Tibial nerve (tissue), 4 donors: ENCODE measurements at regions not wholly inside any gene's neighbourhood (a gene's known extent, or its start where the extent isn't known, plus 50 kb on each side); places are given as distances from the start of the nearest gene placed in this dataset.

Experiments
- DNase-seq, 2 donors: peaks; one replicate each; pipeline ENCODE4 v3.0.0-alpha.2; 2019; ENCODE audit warnings: low spot score in 2 of 2
- H3K27ac ChIP-seq, 4 donors: fragments of 200-600 bp; sonication (generic) in 3 of 4; one replicate each; pipeline ENCODE4 v1.5.1; 2017 to 2019; ENCODE audit warnings: mild to moderate bottlenecking in 1 of 4
- H3K27me3 ChIP-seq, 2 donors: fragments of 200-600 bp; sonication (generic) in 1 of 2; one replicate each; pipeline versions ENCODE4 v1.5.1 to v1.6.0; 2017 to 2019
- H3K36me3 ChIP-seq, 3 donors: fragments of 200-600 bp; sonication (generic); one replicate each; pipeline ENCODE4 v1.5.1; 2018 to 2019
- H3K4me1 ChIP-seq, 4 donors: fragments of 200-600 bp; sonication (generic) in 3 of 4; one replicate each; pipeline ENCODE4 v1.5.1; 2017 to 2019
- H3K4me3 ChIP-seq, 4 donors: fragments of 200-600 bp; sonication (generic) in 3 of 4; one replicate each; pipeline ENCODE4 v1.5.1; 2017 to 2019; ENCODE audit warnings: mild to moderate bottlenecking in 1 of 4, moderate library complexity in 1 of 4
- H3K9me3 ChIP-seq, 4 donors: fragments of 200-600 bp; sonication (generic) in 3 of 4; one replicate each; pipeline ENCODE4 v1.5.1; 2017 to 2019
- EP300 ChIP-seq, 2 donors: sonication (generic); formaldehyde crosslinking; IDR thresholded peaks; one replicate each; pipeline ENCODE4 v1.6.1; 2017; ENCODE audit warnings: antibody characterized with exemption in 2 of 2, mild to moderate bottlenecking in 1 of 2
- POLR2A ChIP-seq, 2 donors: fragments of 450-650 bp; IDR thresholded peaks; one replicate each; pipeline ENCODE4 v1.6.1; 2017; ENCODE audit warnings: antibody characterized with exemption in 2 of 2, mild to moderate bottlenecking in 2 of 2, moderate library complexity in 2 of 2
- WGBS, 2 donors: methylation state at CpG; one replicate each; pipeline ENCODE4 v1.1.5; 2018; 5-methylcytosine and 5-hydroxymethylcytosine counted together
- TF ChIP-seq, protein P1 (sequence below), 5 experiments: fragments of 200-600 bp in 3 of 5; fragments of 450-650 bp in 2 of 5; sonication (generic) in 3 of 5; IDR thresholded peaks; one replicate each; pipeline ENCODE4 v1.5.1; 2016 to 2019; ENCODE audit warnings: antibody characterized with exemption in 5 of 5, mild to moderate bottlenecking in 3 of 5, moderate library complexity in 2 of 5

DNA sequence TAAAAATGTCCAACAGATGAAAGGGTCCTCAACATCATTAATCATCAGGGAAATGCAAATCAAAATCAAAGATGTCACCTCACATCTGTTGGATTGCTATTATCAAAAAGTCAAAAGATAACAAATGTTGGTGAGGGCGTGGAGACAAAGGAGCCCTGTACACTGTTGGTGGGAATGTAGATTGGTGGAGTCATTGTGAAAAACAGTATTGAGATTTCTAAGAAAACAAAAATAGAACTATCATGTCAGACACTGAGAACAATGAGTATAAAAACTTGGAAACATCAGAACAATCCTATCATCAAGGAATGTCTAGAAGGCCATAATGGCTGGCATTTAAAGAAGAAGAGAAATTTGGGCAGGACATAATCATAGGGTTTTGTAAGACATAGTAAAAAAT lies 209.2 kb upstream of the PTGFR start:
- H3K9me3 ChIP-seq, result no peaks in the 10 kb centered on the region
- H3K27me3 ChIP-seq, result no peaks in the 10 kb centered on the region
- peaks cover 0 to 8% (median 0%) of the 10 kb centered on the region in 4 donors for H3K4me1 ChIP-seq
- TF ChIP-seq EP300 (IDR thresholded peaks at IDR 0.05) (no peak), POLR2A (IDR thresholded peaks at IDR 0.05) (no peak)
- TF ChIP-seq, protein P1, sequence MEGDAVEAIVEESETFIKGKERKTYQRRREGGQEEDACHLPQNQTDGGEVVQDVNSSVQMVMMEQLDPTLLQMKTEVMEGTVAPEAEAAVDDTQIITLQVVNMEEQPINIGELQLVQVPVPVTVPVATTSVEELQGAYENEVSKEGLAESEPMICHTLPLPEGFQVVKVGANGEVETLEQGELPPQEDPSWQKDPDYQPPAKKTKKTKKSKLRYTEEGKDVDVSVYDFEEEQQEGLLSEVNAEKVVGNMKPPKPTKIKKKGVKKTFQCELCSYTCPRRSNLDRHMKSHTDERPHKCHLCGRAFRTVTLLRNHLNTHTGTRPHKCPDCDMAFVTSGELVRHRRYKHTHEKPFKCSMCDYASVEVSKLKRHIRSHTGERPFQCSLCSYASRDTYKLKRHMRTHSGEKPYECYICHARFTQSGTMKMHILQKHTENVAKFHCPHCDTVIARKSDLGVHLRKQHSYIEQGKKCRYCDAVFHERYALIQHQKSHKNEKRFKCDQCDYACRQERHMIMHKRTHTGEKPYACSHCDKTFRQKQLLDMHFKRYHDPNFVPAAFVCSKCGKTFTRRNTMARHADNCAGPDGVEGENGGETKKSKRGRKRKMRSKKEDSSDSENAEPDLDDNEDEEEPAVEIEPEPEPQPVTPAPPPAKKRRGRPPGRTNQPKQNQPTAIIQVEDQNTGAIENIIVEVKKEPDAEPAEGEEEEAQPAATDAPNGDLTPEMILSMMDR (IDR thresholded peaks at IDR 0.05), result no peak
- no peak for DNase-seq
- no peak overlapping the region for H3K27ac ChIP-seq
- H3K36me3 ChIP-seq, result no peaks in the 10 kb centered on the region
- H3K4me3 ChIP-seq, result no peak overlapping the region
- 75 to 82% methylated on average over 1 of the region's 1 CpG for WGBS, 2 donors

DNA sequence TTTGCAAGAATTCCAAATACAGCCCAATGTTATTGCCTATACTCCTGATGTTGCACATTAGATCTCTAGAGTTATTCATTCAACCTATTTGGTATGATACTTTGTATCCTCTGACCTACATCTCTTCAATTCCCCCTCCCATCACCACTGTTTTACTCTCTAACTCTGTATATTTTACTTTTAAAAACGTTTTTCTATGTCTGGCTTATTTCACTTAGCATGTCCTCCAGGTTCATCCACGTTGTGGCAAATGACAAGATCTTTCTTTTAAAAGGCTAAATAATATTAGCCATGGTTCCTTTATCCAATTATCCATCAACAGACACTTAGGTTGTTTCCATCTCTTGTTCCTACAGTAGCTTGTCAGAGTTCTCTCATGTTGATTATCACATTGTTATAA lies 207.1 kb upstream of the PTGFR start:
- no peak overlapping the region for H3K27ac ChIP-seq
- 41 to 46% methylated on average over 2 of the region's 2 CpGs for WGBS, 2 donors
- no peak for TF ChIP-seq POLR2A (IDR thresholded peaks at IDR 0.05)
- TF ChIP-seq, protein P1 (IDR thresholded peaks at IDR 0.05), result no peak
- no peak for TF ChIP-seq EP300 (IDR thresholded peaks at IDR 0.05)
- no peaks in the 10 kb centered on the region for H3K27me3 ChIP-seq
- no peak for DNase-seq
- peaks cover 0 to 8% (median 0%) of the 10 kb centered on the region in 4 donors for H3K4me1 ChIP-seq
- H3K36me3 ChIP-seq, result no peaks in the 10 kb centered on the region
- no peak overlapping the region for H3K4me3 ChIP-seq
- no peaks in the 10 kb centered on the region for H3K9me3 ChIP-seq

DNA sequence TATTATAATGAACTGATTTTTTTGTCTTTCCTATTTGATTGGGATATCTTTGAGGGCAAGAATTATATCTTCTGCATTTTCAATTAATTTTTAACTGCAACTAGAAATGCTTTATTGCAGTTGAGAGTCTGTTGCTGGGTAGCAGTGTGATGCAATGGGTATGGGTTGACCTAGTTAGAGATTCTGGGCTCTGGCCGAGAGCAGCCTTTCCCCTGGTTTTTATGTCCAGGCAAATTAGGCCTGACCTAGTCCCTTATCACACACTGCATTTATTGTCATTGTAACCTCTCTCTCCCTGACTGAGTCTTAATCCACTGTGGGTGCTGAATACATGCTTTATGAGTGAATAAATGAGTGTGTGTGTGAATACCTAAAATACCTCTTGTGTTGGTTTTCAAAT lies 206.4 kb upstream of the PTGFR start:
- no peaks in the 10 kb centered on the region for H3K36me3 ChIP-seq
- H3K27ac ChIP-seq, result no peak overlapping the region
- TF ChIP-seq, protein P1 (IDR thresholded peaks at IDR 0.05), result no peak
- TF ChIP-seq EP300 (IDR thresholded peaks at IDR 0.05) (peak in 1 of 2 donors; percentile 50), POLR2A (IDR thresholded peaks at IDR 0.05) (no peak)
- no peak overlapping the region for H3K4me3 ChIP-seq
- no peaks in the 10 kb centered on the region for H3K27me3 ChIP-seq
- WGBS, 2 donors, result 47 to 52% methylated on average over 1 of the region's 1 CpG
- DNase-seq, result peak; percentile 16 to 44
- H3K9me3 ChIP-seq, result no peaks in the 10 kb centered on the region
- H3K4me1 ChIP-seq, result peaks cover 0 to 6% (median 0%) of the 10 kb centered on the region in 4 donors

DNA sequence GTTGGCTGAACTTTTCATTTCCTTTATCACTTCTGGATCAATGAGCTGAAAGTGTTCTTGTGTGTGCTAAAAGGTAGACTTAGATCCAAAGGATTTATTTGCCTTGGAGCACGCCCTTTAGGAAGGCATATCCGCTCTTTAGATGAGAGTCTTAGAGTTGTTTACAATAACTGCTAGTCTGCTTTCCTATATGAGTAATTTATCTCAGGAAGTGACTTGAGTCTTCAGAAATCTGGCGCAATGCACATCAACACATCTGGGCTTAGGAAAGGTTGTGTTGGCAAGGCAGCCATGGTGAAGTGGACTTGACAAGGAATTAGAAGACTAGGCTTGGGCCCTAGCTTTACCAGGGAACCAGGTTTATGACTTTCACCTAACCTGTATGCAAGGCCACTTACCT lies 204.1 kb upstream of the PTGFR start:
- no peaks in the 10 kb centered on the region for H3K9me3 ChIP-seq
- H3K27ac ChIP-seq, result no peak overlapping the region
- no peaks in the 10 kb centered on the region for H3K27me3 ChIP-seq
- WGBS, 2 donors, result 88 to 92% methylated on average over 3 of the region's 3 CpGs
- H3K36me3 ChIP-seq, result no peaks in the 10 kb centered on the region
- TF ChIP-seq, protein P1 (IDR thresholded peaks at IDR 0.05), result no peak
- TF ChIP-seq EP300 (IDR thresholded peaks at IDR 0.05) (no peak), POLR2A (IDR thresholded peaks at IDR 0.05) (no peak)
- no peaks in the 10 kb centered on the region for H3K4me1 ChIP-seq
- DNase-seq, result no peak
- no peak overlapping the region for H3K4me3 ChIP-seq

DNA sequence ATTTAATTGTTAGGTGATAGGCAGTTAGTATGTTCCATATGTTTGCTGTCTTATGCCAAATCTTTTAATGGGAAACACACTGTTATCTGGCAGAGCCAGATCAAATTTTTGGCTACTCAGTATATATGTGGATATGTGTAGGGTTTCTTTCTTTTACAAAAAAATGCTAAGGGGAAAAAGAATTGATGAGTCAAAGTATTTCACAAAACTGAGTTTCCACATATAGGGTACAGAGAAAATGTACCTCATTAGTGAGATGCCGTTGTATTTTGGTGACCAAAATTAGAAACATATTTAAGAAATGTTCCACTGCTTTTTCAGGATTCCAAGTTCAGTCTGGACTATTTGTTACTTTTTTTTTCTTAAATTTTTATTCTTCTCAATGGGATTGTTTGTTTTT lies 201.2 kb upstream of the PTGFR start:
- H3K4me3 ChIP-seq, result no peak overlapping the region
- no peaks in the 10 kb centered on the region for H3K9me3 ChIP-seq
- WGBS, 2 donors, result 50 to 55% methylated on average over 1 of the region's 1 CpG
- TF ChIP-seq EP300 (IDR thresholded peaks at IDR 0.05) (no peak), POLR2A (IDR thresholded peaks at IDR 0.05) (no peak)
- TF ChIP-seq, protein P1 (IDR thresholded peaks at IDR 0.05), result no peak
- H3K27me3 ChIP-seq, result no peaks in the 10 kb centered on the region
- H3K36me3 ChIP-seq, result no peaks in the 10 kb centered on the region
- DNase-seq, result no peak
- no peak overlapping the region for H3K27ac ChIP-seq
- H3K4me1 ChIP-seq, result peaks cover 0 to 9% (median 0%) of the 10 kb centered on the region in 4 donors
